OCI-LY7 (cell line): ENCODE measurements at regions not wholly inside any gene's neighbourhood (a gene's known extent, or its start where the extent isn't known, plus 50 kb on each side); places are given as distances from the start of the nearest gene placed in this dataset.

ENCODE experiments used
- CTCF ChIP-seq: fragments of 200-600 bp; sonication (generic); conservative IDR thresholded peaks from 2 replicates; pipeline ENCODE4 v1.5.1; 2014; ENCODE audit warnings: mild to moderate bottlenecking, antibody characterized with exemption, low read length, moderate library complexity, mixed read lengths
- EZH2phosphoT487 ChIP-seq: fragments of 200-600 bp; sonication (generic); IDR thresholded peaks from 2 replicates; pipeline ENCODE4 v1.6.1; 2018; ENCODE audit warnings: low read depth, borderline replicate concordance, mild to moderate bottlenecking, mixed run types, antibody characterized with exemption, low read length, moderate library complexity, mixed read lengths

GRCh38 chr10:4294996-4295792 lies 510.2 kb upstream of the KLF6 start:
- TF ChIP-seq EZH2phosphoT487 (no peak), CTCF (no peak)
